ENCODE measurements at regions not wholly inside any gene's neighbourhood (a gene's known extent, or its start where the extent isn't known, plus 50 kb on each side); places are given as distances from the start of the nearest gene placed in this dataset.

GRCh38 chr11:92018332-92018731 is 206.3 kb upstream of the FAT3 start:
- TF ChIP-seq POLR2AphosphoS5 (IDR thresholded peaks at IDR 0.05; ENCODE audit: low read depth, low read length) (no peak), CTCF (IDR thresholded peaks at IDR 0.05) (no peak)
- TF ChIP-seq, protein P1, sequence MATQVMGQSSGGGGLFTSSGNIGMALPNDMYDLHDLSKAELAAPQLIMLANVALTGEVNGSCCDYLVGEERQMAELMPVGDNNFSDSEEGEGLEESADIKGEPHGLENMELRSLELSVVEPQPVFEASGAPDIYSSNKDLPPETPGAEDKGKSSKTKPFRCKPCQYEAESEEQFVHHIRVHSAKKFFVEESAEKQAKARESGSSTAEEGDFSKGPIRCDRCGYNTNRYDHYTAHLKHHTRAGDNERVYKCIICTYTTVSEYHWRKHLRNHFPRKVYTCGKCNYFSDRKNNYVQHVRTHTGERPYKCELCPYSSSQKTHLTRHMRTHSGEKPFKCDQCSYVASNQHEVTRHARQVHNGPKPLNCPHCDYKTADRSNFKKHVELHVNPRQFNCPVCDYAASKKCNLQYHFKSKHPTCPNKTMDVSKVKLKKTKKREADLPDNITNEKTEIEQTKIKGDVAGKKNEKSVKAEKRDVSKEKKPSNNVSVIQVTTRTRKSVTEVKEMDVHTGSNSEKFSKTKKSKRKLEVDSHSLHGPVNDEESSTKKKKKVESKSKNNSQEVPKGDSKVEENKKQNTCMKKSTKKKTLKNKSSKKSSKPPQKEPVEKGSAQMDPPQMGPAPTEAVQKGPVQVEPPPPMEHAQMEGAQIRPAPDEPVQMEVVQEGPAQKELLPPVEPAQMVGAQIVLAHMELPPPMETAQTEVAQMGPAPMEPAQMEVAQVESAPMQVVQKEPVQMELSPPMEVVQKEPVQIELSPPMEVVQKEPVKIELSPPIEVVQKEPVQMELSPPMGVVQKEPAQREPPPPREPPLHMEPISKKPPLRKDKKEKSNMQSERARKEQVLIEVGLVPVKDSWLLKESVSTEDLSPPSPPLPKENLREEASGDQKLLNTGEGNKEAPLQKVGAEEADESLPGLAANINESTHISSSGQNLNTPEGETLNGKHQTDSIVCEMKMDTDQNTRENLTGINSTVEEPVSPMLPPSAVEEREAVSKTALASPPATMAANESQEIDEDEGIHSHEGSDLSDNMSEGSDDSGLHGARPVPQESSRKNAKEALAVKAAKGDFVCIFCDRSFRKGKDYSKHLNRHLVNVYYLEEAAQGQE (IDR thresholded peaks at IDR 0.05; ENCODE audit: insufficient read depth in 1 of 2, low read depth in 2 of 2, low read length in 1 of 2) = no peak
